ENCODE measurements at regions not wholly inside any gene's neighbourhood (a gene's known extent, or its start where the extent isn't known, plus 50 kb on each side); places are given as distances from the start of the nearest gene placed in this dataset.

- TF ChIP-seq CTCF (IDR thresholded peaks at IDR 0.05; ENCODE audit: low read depth, low read length): no peak
- no peak for TF ChIP-seq MAX (IDR thresholded peaks at IDR 0.05; ENCODE audit: low read depth, low read length)
- no peak for TF ChIP-seq MYC (IDR thresholded peaks at IDR 0.05; ENCODE audit: low read depth, low read length)
- no peak for TF ChIP-seq POLR2A (IDR thresholded peaks at IDR 0.05; ENCODE audit: extremely low read depth, insufficient read length)
Measured at GRCh38 chr7:97555857-97556421, 175.9 kb upstream of the TAC1 start.

All from NB4 (cell line).